GM23248 (cell line): ENCODE measurements at regions not wholly inside any gene's neighbourhood (a gene's known extent, or its start where the extent isn't known, plus 50 kb on each side); places are given as distances from the start of the nearest gene placed in this dataset.

Experiments used
- DNase-seq: peaks from one replicate; pipeline ENCODE4 v3.0.0-alpha.2; 2015
- H2AFZ ChIP-seq: fragments of 200-600 bp; sonication (generic); 2 replicates; pipeline ENCODE4 v1.6.1; 2016; ENCODE audit warnings: antibody characterized with exemption
- H3F3A ChIP-seq: fragments of 200-600 bp; sonication (generic); 2 replicates; pipeline ENCODE4 v1.6.1; 2016; ENCODE audit warnings: mild to moderate bottlenecking, antibody characterized with exemption, mixed run types; ENCODE audit not compliant: insufficient read depth
- H3K27ac ChIP-seq: fragments of 200-600 bp; sonication (generic); 2 replicates; pipeline ENCODE4 v1.5.1; 2016; ENCODE audit warnings: mild to moderate bottlenecking
- H3K27me3 ChIP-seq: fragments of 200-600 bp; sonication (generic); replicated peaks from 2 replicates; pipeline ENCODE4 v1.6.1; 2016; ENCODE audit warnings: mild to moderate bottlenecking; ENCODE audit not compliant: insufficient read depth
- H3K36me3 ChIP-seq: fragments of 200-600 bp; sonication (generic); 2 replicates; pipeline ENCODE4 v1.6.1; 2016; ENCODE audit warnings: low read depth, mild to moderate bottlenecking
- H3K4me1 ChIP-seq: fragments of 200-600 bp; sonication (generic); 2 replicates; pipeline ENCODE4 v1.6.1; 2016; ENCODE audit warnings: mild to moderate bottlenecking; ENCODE audit not compliant: insufficient read depth
- H3K4me2 ChIP-seq: fragments of 200-600 bp; sonication (generic); one replicate; pipeline ENCODE4 v1.6.1; 2016; ENCODE audit warnings: mild to moderate bottlenecking; ENCODE audit not compliant: unreplicated experiment
- H3K4me3 ChIP-seq: fragments of 200-600 bp; sonication (generic); 2 replicates; pipeline ENCODE4 v1.5.1; 2016; ENCODE audit warnings: mild to moderate bottlenecking
- H3K79me2 ChIP-seq: fragments of 200-600 bp; sonication (generic); 2 replicates; pipeline ENCODE4 v1.6.1; 2016; ENCODE audit warnings: mild to moderate bottlenecking; ENCODE audit not compliant: insufficient read depth
- H3K9ac ChIP-seq: fragments of 200-600 bp; sonication (generic); 2 replicates; pipeline ENCODE4 v1.6.1; 2016; ENCODE audit warnings: mild to moderate bottlenecking
- H3K9me2 ChIP-seq: fragments of 200-600 bp; sonication (generic); 2 replicates; pipeline ENCODE4 v1.6.1; 2016; ENCODE audit warnings: mixed run types, mild to moderate bottlenecking, moderate library complexity; ENCODE audit not compliant: insufficient read depth
- H3K9me3 ChIP-seq: fragments of 200-600 bp; sonication (generic); one replicate; pipeline ENCODE4 v1.6.1; 2017; ENCODE audit warnings: low read depth
- H4K20me1 ChIP-seq: fragments of 200-600 bp; sonication (generic); 2 replicates; pipeline ENCODE4 v1.6.0; 2016; ENCODE audit not compliant: insufficient read depth
- EZH2 ChIP-seq: fragments of 200-600 bp; sonication (generic); IDR thresholded peaks from 2 replicates; pipeline ENCODE4 v1.6.1; 2018; ENCODE audit warnings: antibody characterized with exemption, mild to moderate bottlenecking; ENCODE audit not compliant: insufficient read depth, poor library complexity, severe bottlenecking
- EZH2phosphoT487 ChIP-seq: fragments of 200-600 bp; sonication (generic); IDR thresholded peaks from 2 replicates; pipeline ENCODE4 v1.6.1; 2018; ENCODE audit warnings: antibody characterized with exemption, moderate library complexity, mild to moderate bottlenecking, low read depth; ENCODE audit not compliant: insufficient read depth
- WGBS, 2 experiments: methylation state at CpG; one replicate each; pipeline ENCODE4 v1.1.6; 2015 to 2017; ENCODE audit warnings: low lambda C conversion rate in 2 of 2, low coverage in 1 of 2; ENCODE audit errors: missing lambda C conversion rate in 2 of 2; 5-methylcytosine and 5-hydroxymethylcytosine counted together
- in situ Hi-C: fragments of 300-500 bp; cut with MboI; formaldehyde crosslinking; loops from 2 replicates; pipeline ENCODE4 v1.15.0; 2020

GRCh38 chr13:73966331-73966730, 167.9 kb downstream of the KLF12 start:
- H3K9me2 ChIP-seq, result no peaks in the 10 kb centered on the region
- in situ Hi-C loops, result no loop called here
- no peak for DNase-seq
- TF ChIP-seq EZH2phosphoT487 (no peak), EZH2 (no peak)
- H3K36me3 ChIP-seq, result no peaks in the 10 kb centered on the region
- no peak overlapping the region for H3K4me2 ChIP-seq
- no peaks in the 10 kb centered on the region for H3K4me1 ChIP-seq
- H3K27ac ChIP-seq, result no peak overlapping the region
- H3K9ac ChIP-seq, result no peak overlapping the region
- no peak overlapping the region for H3K4me3 ChIP-seq
- H4K20me1 ChIP-seq, result no peaks in the 10 kb centered on the region
- no peak overlapping the region for H2AFZ ChIP-seq
- H3K79me2 ChIP-seq, result peaks cover 100% of the 10 kb centered on the region
- H3F3A ChIP-seq, result no peaks in the 10 kb centered on the region; the same call in 1 of the 2 replicates
- no peaks in the 10 kb centered on the region for H3K9me3 ChIP-seq
- no peaks in the 10 kb centered on the region for H3K27me3 ChIP-seq

DNA sequence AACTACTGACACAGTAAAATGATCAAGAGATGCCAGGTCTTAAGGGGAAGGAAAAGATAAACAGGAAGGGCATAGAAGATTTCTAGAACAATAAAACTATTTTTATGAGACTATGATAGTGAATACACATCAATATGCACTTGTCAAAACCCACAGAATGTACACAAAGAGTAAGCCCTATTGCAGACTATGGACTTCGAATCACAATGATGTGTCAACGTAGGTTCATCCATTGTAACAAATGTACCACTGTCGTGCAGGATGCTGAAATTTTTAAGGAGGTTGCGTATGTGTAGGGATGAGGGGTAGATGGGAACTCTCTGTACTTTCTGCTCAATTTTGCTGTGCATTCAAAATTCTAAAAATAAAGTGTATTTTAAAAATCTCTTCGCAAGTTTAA, 171.9 kb downstream of the KLF12 start:
- Histone ChIP-seq H3K4me1 (no peaks in the 10 kb centered on the region), H3K27ac (no peak overlapping the region), H2AFZ (no peak overlapping the region), H3K9me2 (no peaks in the 10 kb centered on the region), H3K27me3 (no peaks in the 10 kb centered on the region), H3K4me3 (no peak overlapping the region), H3K79me2 (peaks cover 99% of the 10 kb centered on the region), H3K9ac (no peak overlapping the region), H4K20me1 (no peaks in the 10 kb centered on the region), H3K36me3 (no peaks in the 10 kb centered on the region), H3F3A (no peaks in the 10 kb centered on the region), H3K4me2 (no peak overlapping the region), H3K9me3 (no peaks in the 10 kb centered on the region)
- TF ChIP-seq EZH2 (no peak), EZH2phosphoT487 (no peak)
- 76 to 77% methylated on average over 5 of the region's 5 CpGs for WGBS, 2 experiments
- DNase-seq, result no peak
- in situ Hi-C loops, result no loop called here

DNA sequence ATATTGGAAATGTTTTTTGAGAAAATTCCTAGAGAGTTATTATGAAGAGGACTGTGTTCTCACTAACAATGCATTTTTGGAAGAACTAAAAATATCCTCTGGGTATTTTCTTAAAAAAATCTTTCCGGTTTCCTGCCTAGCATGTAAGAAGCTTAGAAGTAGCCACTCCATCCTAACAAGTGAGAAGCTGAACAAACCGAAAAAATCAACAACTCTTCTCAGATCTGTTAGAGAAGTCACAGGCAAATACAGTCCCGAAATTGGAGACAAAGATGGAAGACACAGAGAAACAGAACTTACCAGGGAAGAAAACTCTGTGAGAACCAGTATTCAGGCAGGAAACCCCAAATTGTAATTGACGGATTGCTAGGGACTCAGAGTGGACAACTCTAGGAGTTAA, 173.0 kb downstream of the KLF12 start:
- WGBS, 2 experiments, result 92% methylated on average over 4 of the region's 4 CpGs
- Histone ChIP-seq H3K36me3 (no peaks in the 10 kb centered on the region), H3K9ac (no peak overlapping the region), H3K79me2 (peaks cover 99% of the 10 kb centered on the region), H2AFZ (no peak overlapping the region), H3K9me2 (no peaks in the 10 kb centered on the region), H3K27me3 (no peaks in the 10 kb centered on the region), H3F3A (0 out of 2 replicates have a peak, but pooled peaks cover under 1% of the 10 kb centered on the region), H4K20me1 (no peaks in the 10 kb centered on the region), H3K4me3 (no peak overlapping the region), H3K4me1 (peaks cover 2% of the 10 kb centered on the region), H3K27ac (no peak overlapping the region), H3K9me3 (no peaks in the 10 kb centered on the region), H3K4me2 (no peak overlapping the region)
- in situ Hi-C loops, result no loop called here
- TF ChIP-seq EZH2 (no peak), EZH2phosphoT487 (no peak)
- DNase-seq, result no peak

GRCh38 chr13:73960474-73960873, 173.7 kb downstream of the KLF12 start:
- H3K36me3 ChIP-seq, result no peaks in the 10 kb centered on the region
- WGBS, 2 experiments, result 58 to 75% methylated on average over 1 of the region's 1 CpG

More at GRCh38 chr13:73960474-73960873, 173.7 kb downstream of the KLF12 start:
- in situ Hi-C loops, result no loop called here
- 0 out of 2 replicates have a peak, but pooled peaks cover 6% of the 10 kb centered on the region for H3F3A ChIP-seq
- no peak overlapping the region for H3K27ac ChIP-seq
- H3K4me1 ChIP-seq, result peaks cover 8% of the 10 kb centered on the region
- H4K20me1 ChIP-seq, result no peaks in the 10 kb centered on the region
- no peak overlapping the region for H3K4me3 ChIP-seq
- TF ChIP-seq EZH2phosphoT487 (no peak), EZH2 (no peak)
- no peaks in the 10 kb centered on the region for H3K27me3 ChIP-seq
- H3K9me2 ChIP-seq, result no peaks in the 10 kb centered on the region
- H3K9ac ChIP-seq, result no peak overlapping the region
- H3K79me2 ChIP-seq, result peaks cover 99% of the 10 kb centered on the region
- H3K4me2 ChIP-seq, result no peak overlapping the region
- no peaks in the 10 kb centered on the region for H3K9me3 ChIP-seq
- H2AFZ ChIP-seq, result no peak overlapping the region
- DNase-seq, result no peak
